WTC11 (cell line): ENCODE measurements at regions not wholly inside any gene's neighbourhood (a gene's known extent, or its start where the extent isn't known, plus 50 kb on each side); places are given as distances from the start of the nearest gene placed in this dataset.

Experiments used
- ATAC-seq: fragments of 200-7000 bp; cut with Tn5 transposase; 2 replicates; pipeline ENCODE4 v1.10.0; 2021; ENCODE audit warnings: mild to moderate bottlenecking, moderate library complexity
- CTCF ChIA-PET: fragments of 300-600 bp; sonication (Branson Sonifier 250); formaldehyde crosslinking; loops from one replicate; lab custom pipeline; 2021; ENCODE audit warnings: antibody characterized with exemption; lab: Charles Lee
- POLR2A ChIA-PET: fragments of 350-600 bp; sonication (Branson Sonifier 250); formaldehyde crosslinking; loops from one replicate; lab custom pipeline; 2021; ENCODE audit warnings: antibody characterized with exemption; lab: Charles Lee
- DNase-seq: peaks from one replicate; pipeline ENCODE4 v3.0.0; 2021; ENCODE audit warnings: low spot score
- H3K27ac Mint-ChIP-seq: 2 replicates; pipeline ENCODE4 v1.8.0; 2021; ENCODE audit warnings: mixed read lengths
- H3K27me3 Mint-ChIP-seq: 2 replicates; pipeline ENCODE4 v1.8.0; 2021; ENCODE audit warnings: low read depth, mild to moderate bottlenecking, moderate library complexity, mixed read lengths
- H3K36me3 Mint-ChIP-seq: 2 replicates; pipeline ENCODE4 v1.8.0; 2021; ENCODE audit warnings: mixed read lengths
- H3K4me1 Mint-ChIP-seq: 2 replicates; pipeline ENCODE4 v1.8.0; 2022; ENCODE audit warnings: mixed read lengths
- H3K4me3 Mint-ChIP-seq: 2 replicates; pipeline ENCODE4 v1.8.0; 2021; ENCODE audit warnings: mild to moderate bottlenecking, moderate library complexity, mixed read lengths
- H3K9me3 Mint-ChIP-seq: 2 replicates; pipeline ENCODE4 v1.8.0; 2021; ENCODE audit warnings: mixed read lengths
- ATF2 ChIP-seq: sonication (generic); formaldehyde crosslinking; IDR thresholded peaks from 2 replicates; pipeline ENCODE4 v1.8.1; 2022; ENCODE audit warnings: low read depth, missing genetic modification reagents, borderline replicate concordance
- ATF3 ChIP-seq: sonication (generic); formaldehyde crosslinking; conservative IDR thresholded peaks from 2 replicates; pipeline ENCODE4 v1.8.1; 2022; ENCODE audit warnings: mild to moderate bottlenecking, missing genetic modification reagents
- CREB1 ChIP-seq: sonication (generic); formaldehyde crosslinking; IDR thresholded peaks from 2 replicates; pipeline ENCODE4 v1.8.0; 2023; ENCODE audit warnings: mild to moderate bottlenecking, missing genetic modification reagents
- E2F5 ChIP-seq: sonication (generic); formaldehyde crosslinking; IDR thresholded peaks from 2 replicates; pipeline ENCODE4 v1.8.1; 2022; ENCODE audit warnings: mild to moderate bottlenecking, moderate library complexity, missing genetic modification reagents
- EMX1 ChIP-seq: fragments of 250-450 bp; sonication (Bioruptor Pico); IDR thresholded peaks from 2 replicates; pipeline ENCODE4 v1.8.0; 2021; ENCODE audit warnings: mild to moderate bottlenecking
- FOXK1 ChIP-seq: sonication (generic); formaldehyde crosslinking; IDR thresholded peaks from 2 replicates; pipeline ENCODE4 v1.8.0; 2022; ENCODE audit warnings: mild to moderate bottlenecking, moderate library complexity, missing genetic modification reagents
- FOXP4 ChIP-seq: sonication (generic); formaldehyde crosslinking; IDR thresholded peaks from 2 replicates; pipeline ENCODE4 v1.8.0; 2022; ENCODE audit warnings: mild to moderate bottlenecking, missing genetic modification reagents
- HMGA2 ChIP-seq: fragments of 250-450 bp; sonication (Bioruptor Pico); IDR thresholded peaks from 2 replicates; pipeline ENCODE4 v1.4.0; 2021; ENCODE audit warnings: mild to moderate bottlenecking, moderate library complexity
- MAX ChIP-seq: sonication (generic); formaldehyde crosslinking; IDR thresholded peaks from 2 replicates; pipeline ENCODE4 v1.8.0; 2022; ENCODE audit warnings: mild to moderate bottlenecking, missing genetic modification reagents
- NFATC4 ChIP-seq: fragments of 250-450 bp; sonication (Bioruptor Pico); IDR thresholded peaks from 2 replicates; pipeline ENCODE4 v1.9.0; 2021; ENCODE audit warnings: mild to moderate bottlenecking
- NFE2L1 ChIP-seq: sonication (generic); formaldehyde crosslinking; IDR thresholded peaks from 2 replicates; pipeline ENCODE4 v1.8.1; 2023; ENCODE audit warnings: missing genetic modification reagents
- NFYB ChIP-seq: sonication (generic); formaldehyde crosslinking; conservative IDR thresholded peaks from 2 replicates; pipeline ENCODE4 v1.8.0; 2022; ENCODE audit warnings: low read depth, missing genetic modification reagents
- NR1H2 ChIP-seq: sonication (generic); formaldehyde crosslinking; IDR thresholded peaks from 2 replicates; pipeline ENCODE4 v1.9.0; 2021; ENCODE audit warnings: mild to moderate bottlenecking, moderate library complexity, missing genetic modification reagents
- OVOL2 ChIP-seq: fragments of 250-450 bp; sonication (Bioruptor Pico); IDR thresholded peaks from 2 replicates; pipeline ENCODE4 v1.9.0; 2021; ENCODE audit warnings: mild to moderate bottlenecking, borderline replicate concordance
- PRDM15 ChIP-seq: sonication (generic); formaldehyde crosslinking; IDR thresholded peaks from 2 replicates; pipeline ENCODE4 v1.8.0; 2022; ENCODE audit warnings: missing genetic modification reagents
- PRRX2 ChIP-seq: fragments of 250-450 bp; sonication (Bioruptor Pico); IDR thresholded peaks from 2 replicates; pipeline ENCODE4 v1.8.0; 2021; ENCODE audit warnings: mild to moderate bottlenecking
- STAT6 ChIP-seq: sonication (generic); formaldehyde crosslinking; conservative IDR thresholded peaks from 2 replicates; pipeline ENCODE4 v1.8.1; 2023; ENCODE audit warnings: mild to moderate bottlenecking, low read depth, missing genetic modification reagents, moderate library complexity
- TEAD4 ChIP-seq: sonication (generic); formaldehyde crosslinking; IDR thresholded peaks from 2 replicates; pipeline ENCODE4 v1.8.0; 2022; ENCODE audit warnings: mild to moderate bottlenecking, missing genetic modification reagents
- USF2 ChIP-seq: sonication (generic); formaldehyde crosslinking; IDR thresholded peaks from 2 replicates; pipeline ENCODE4 v1.8.1; 2023; ENCODE audit warnings: mild to moderate bottlenecking, missing genetic modification reagents, moderate library complexity
- ZNF121 ChIP-seq: sonication (generic); formaldehyde crosslinking; IDR thresholded peaks from 2 replicates; pipeline ENCODE4 v1.8.0; 2023; ENCODE audit warnings: missing genetic modification reagents
- ZNF281 ChIP-seq: sonication (generic); formaldehyde crosslinking; IDR thresholded peaks from 2 replicates; pipeline ENCODE4 v1.8.0; 2023; ENCODE audit warnings: mild to moderate bottlenecking, missing genetic modification reagents

- H3K36me3 Mint-ChIP-seq = peaks cover 9% of the 10 kb centered on the region
- peaks cover 19% of the 10 kb centered on the region for H3K9me3 Mint-ChIP-seq
- CTCF ChIA-PET = no interaction called here
- DNase-seq (no peak), ATAC-seq (no peak)
- H3K27me3 Mint-ChIP-seq = no peaks in the 10 kb centered on the region
- TF ChIP-seq E2F5 (CRISPR knock-in tag) = no peak
- TF ChIP-seq USF2 (CRISPR knock-in tag) = no peak
- POLR2A ChIA-PET = no interaction called here
- no peak overlapping the region for H3K4me3 Mint-ChIP-seq
- H3K4me1 Mint-ChIP-seq = peaks cover 69% of the 10 kb centered on the region
- 0 out of 2 replicates have a peak overlapping the region, but pooled peaks have one; percentile 37 for H3K27ac Mint-ChIP-seq
These were observed 456.5 kb upstream of the ZNF608 start for GRCh38 chr5:125202871-125203438.

- H3K36me3 Mint-ChIP-seq = peaks cover 9% of the 10 kb centered on the region
- no peak for TF ChIP-seq MAX (CRISPR knock-in tag)
- no peak for TF ChIP-seq PRDM15 (CRISPR knock-in tag)
- no peak for TF ChIP-seq HMGA2 (CRISPR knock-in tag)
- TF ChIP-seq ZNF121 (CRISPR knock-in tag) = no peak
- TF ChIP-seq EMX1 = no peak
- TF ChIP-seq OVOL2 (CRISPR knock-in tag) = no peak
- TF ChIP-seq NFYB = no peak
- TF ChIP-seq ATF2 = no peak
- no peak for TF ChIP-seq STAT6
- no peak for TF ChIP-seq ZNF281 (CRISPR knock-in tag)
- no peak for TF ChIP-seq TEAD4 (CRISPR knock-in tag)
- TF ChIP-seq PRRX2 (CRISPR knock-in tag) = no peak
- no peak for TF ChIP-seq NR1H2 (CRISPR knock-in tag)
- TF ChIP-seq CREB1 (CRISPR knock-in tag) = no peak
- no peak for TF ChIP-seq FOXK1 (CRISPR knock-in tag)
- TF ChIP-seq NFATC4 (CRISPR knock-in tag) = no peak
- TF ChIP-seq FOXP4 = no peak
- TF ChIP-seq NFE2L1 (CRISPR knock-in tag) = no peak
- no peak for TF ChIP-seq ATF3 (CRISPR knock-in tag)
- POLR2A ChIA-PET = no interaction called here
- H3K27ac Mint-ChIP-seq = no peak overlapping the region
- peaks cover 59% of the 10 kb centered on the region for H3K4me1 Mint-ChIP-seq
- CTCF ChIA-PET = no interaction called here
- DNase-seq (no peak), ATAC-seq (no peak)
- H3K9me3 Mint-ChIP-seq = peaks cover 19% of the 10 kb centered on the region
- H3K4me3 Mint-ChIP-seq = no peak overlapping the region
- no peaks in the 10 kb centered on the region for H3K27me3 Mint-ChIP-seq
These were observed 457.5 kb upstream of the ZNF608 start for GRCh38 chr5:125203912-125204311.
